Parathyroid adenoma (tissue), 2 donors: ENCODE measurements at regions not wholly inside any gene's neighbourhood (a gene's known extent, or its start where the extent isn't known, plus 50 kb on each side); places are given as distances from the start of the nearest gene placed in this dataset.

Experiments
- H2AFZ ChIP-seq: fragments of 300-600 bp; sonication (generic); one replicate; pipeline ENCODE4 v1.7.0; 2017; ENCODE audit warnings: antibody characterized with exemption, mild to moderate bottlenecking
- H3K27ac ChIP-seq: fragments of 300-600 bp; sonication (generic); one replicate; pipeline ENCODE4 v1.7.0; 2017
- H3K27me3 ChIP-seq: fragments of 300-600 bp; sonication (generic); one replicate; pipeline ENCODE4 v1.7.0; 2017; ENCODE audit warnings: low read length; ENCODE audit not compliant: control insufficient read depth, insufficient read depth
- H3K36me3 ChIP-seq: fragments of 300-600 bp; sonication (generic); one replicate; pipeline ENCODE4 v1.7.0; 2017; ENCODE audit warnings: low read length; ENCODE audit not compliant: control insufficient read depth, insufficient read depth
- H3K4me1 ChIP-seq: fragments of 300-600 bp; sonication (generic); one replicate; pipeline ENCODE4 v1.7.0; 2017; ENCODE audit warnings: control low read depth
- H3K4me2 ChIP-seq: fragments of 300-600 bp; sonication (generic); one replicate; pipeline ENCODE4 v1.7.0; 2017; ENCODE audit warnings: low read length
- H3K4me3 ChIP-seq: fragments of 300-600 bp; sonication (generic); one replicate; pipeline ENCODE4 v1.7.0; 2017; ENCODE audit warnings: low read depth, low read length
- H3K79me2 ChIP-seq: fragments of 300-600 bp; sonication (generic); one replicate; pipeline ENCODE4 v1.7.0; 2017; ENCODE audit warnings: control low read depth
- H3K9ac ChIP-seq: fragments of 300-600 bp; sonication (generic); one replicate; pipeline ENCODE4 v1.7.0; 2017; ENCODE audit warnings: mild to moderate bottlenecking
- H3K9me3 ChIP-seq: fragments of 300-600 bp; sonication (generic); one replicate; pipeline ENCODE4 v1.7.0; 2017; ENCODE audit warnings: low read length; ENCODE audit not compliant: control insufficient read depth
- CTCF ChIP-seq: fragments of 300-600 bp; sonication (generic); IDR thresholded peaks from one replicate; pipeline ENCODE4 v1.7.0; 2017; ENCODE audit warnings: antibody characterized with exemption, mild to moderate bottlenecking
- donor health status: primary hyperparathyroidism.

GRCh38 chr11:116547571-116547970, 225.2 kb downstream of the BUD13 start:
- no peak overlapping the region for H3K27ac ChIP-seq
- H3K9me3 ChIP-seq, result no peaks in the 10 kb centered on the region
- H3K4me2 ChIP-seq, result no peak overlapping the region
- no peaks in the 10 kb centered on the region for H3K79me2 ChIP-seq
- H3K36me3 ChIP-seq, result no peaks in the 10 kb centered on the region
- H3K4me1 ChIP-seq, result no peaks in the 10 kb centered on the region
- H2AFZ ChIP-seq, result no peak overlapping the region
- no peak overlapping the region for H3K4me3 ChIP-seq
- H3K9ac ChIP-seq, result no peak overlapping the region
- no peaks in the 10 kb centered on the region for H3K27me3 ChIP-seq
- TF ChIP-seq CTCF, result no peak

GRCh38 chr11:116545912-116546311, 226.9 kb downstream of the BUD13 start:
- Histone ChIP-seq H3K9me3 (no peaks in the 10 kb centered on the region), H3K4me1 (no peaks in the 10 kb centered on the region), H3K9ac (no peak overlapping the region), H3K27ac (no peak overlapping the region), H3K27me3 (no peaks in the 10 kb centered on the region), H3K4me2 (no peak overlapping the region), H3K36me3 (no peaks in the 10 kb centered on the region), H3K79me2 (no peaks in the 10 kb centered on the region), H3K4me3 (no peak overlapping the region), H2AFZ (no peak overlapping the region)
- no peak for TF ChIP-seq CTCF

GRCh38 chr11:116544721-116545120, 228.1 kb downstream of the BUD13 start:
- Histone ChIP-seq H3K27me3 (no peaks in the 10 kb centered on the region), H3K27ac (no peak overlapping the region), H3K4me2 (no peak overlapping the region), H3K4me1 (no peaks in the 10 kb centered on the region), H3K9ac (no peak overlapping the region), H3K79me2 (no peaks in the 10 kb centered on the region), H3K36me3 (no peaks in the 10 kb centered on the region), H3K4me3 (no peak overlapping the region), H3K9me3 (no peaks in the 10 kb centered on the region), H2AFZ (no peak overlapping the region)
- TF ChIP-seq CTCF, result no peak

- no peaks in the 10 kb centered on the region for H3K27me3 ChIP-seq
- no peak overlapping the region for H3K9ac ChIP-seq
- H3K79me2 ChIP-seq, result no peaks in the 10 kb centered on the region
- TF ChIP-seq CTCF, result no peak
- H3K4me1 ChIP-seq, result no peaks in the 10 kb centered on the region
- no peak overlapping the region for H3K4me2 ChIP-seq
- H3K4me3 ChIP-seq, result no peak overlapping the region
- no peaks in the 10 kb centered on the region for H3K9me3 ChIP-seq
- no peak overlapping the region for H3K27ac ChIP-seq
- no peak overlapping the region for H2AFZ ChIP-seq
- no peaks in the 10 kb centered on the region for H3K36me3 ChIP-seq
These were observed 228.8 kb downstream of the BUD13 start for GRCh38 chr11:116543911-116544475.

- Histone ChIP-seq H3K27me3 (no peaks in the 10 kb centered on the region), H3K4me3 (no peak overlapping the region), H2AFZ (no peak overlapping the region), H3K4me1 (no peaks in the 10 kb centered on the region), H3K9me3 (no peaks in the 10 kb centered on the region), H3K36me3 (no peaks in the 10 kb centered on the region), H3K4me2 (no peak overlapping the region), H3K9ac (no peak overlapping the region), H3K27ac (no peak overlapping the region), H3K79me2 (no peaks in the 10 kb centered on the region)
- no peak for TF ChIP-seq CTCF
These were observed 229.7 kb downstream of the BUD13 start for GRCh38 chr11:116543099-116543498.
